Effector CD4-positive, alpha-beta T cell (primary cell): ENCODE measurements at regions not wholly inside any gene's neighbourhood (a gene's known extent, or its start where the extent isn't known, plus 50 kb on each side); places are given as distances from the start of the nearest gene placed in this dataset.

Experiments used
- DNase-seq: peaks from one replicate; pipeline ENCODE4 v3.0.0-alpha.2; 2020

DNA sequence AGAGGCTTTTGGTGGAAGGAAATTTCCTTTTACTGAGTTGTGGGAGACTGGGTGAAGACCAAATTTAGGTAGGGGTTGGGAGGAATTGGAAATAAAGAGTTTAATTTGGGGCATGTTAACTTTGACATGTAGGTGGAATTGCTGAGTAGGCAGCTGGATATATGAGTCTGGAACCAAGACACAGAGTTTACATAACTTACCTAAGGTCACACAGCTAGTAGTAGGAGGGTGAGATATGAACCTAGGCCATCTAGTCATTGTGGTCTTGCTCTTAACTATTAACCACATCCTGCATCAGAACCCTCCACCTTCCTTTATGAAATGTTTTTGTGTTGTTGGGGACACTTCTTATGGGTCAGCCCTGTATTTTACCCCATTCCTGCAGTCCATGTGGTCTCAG lies 113.1 kb downstream of the ICOS start:
- no peak for DNase-seq

DNA sequence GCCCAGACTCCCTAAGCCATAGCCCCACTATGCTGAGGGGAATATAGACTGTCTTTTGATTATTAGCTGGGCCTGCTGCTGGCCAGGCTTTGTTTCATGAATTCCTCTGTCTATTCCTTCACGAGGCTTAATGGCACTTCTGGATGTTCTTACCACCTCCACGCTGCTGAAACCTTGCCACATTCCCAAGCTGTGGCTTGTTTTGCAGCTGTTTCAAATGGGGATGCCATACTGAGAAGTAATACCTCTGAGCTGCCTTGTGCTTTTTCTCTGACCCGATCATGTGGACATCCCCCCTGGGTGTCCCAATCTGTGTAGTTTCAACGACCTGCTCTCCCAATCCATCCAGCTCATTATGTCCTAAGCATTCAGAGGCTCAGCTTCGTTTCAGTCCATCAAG lies 114.1 kb downstream of the ICOS start:
- DNase-seq, result no peak

DNA sequence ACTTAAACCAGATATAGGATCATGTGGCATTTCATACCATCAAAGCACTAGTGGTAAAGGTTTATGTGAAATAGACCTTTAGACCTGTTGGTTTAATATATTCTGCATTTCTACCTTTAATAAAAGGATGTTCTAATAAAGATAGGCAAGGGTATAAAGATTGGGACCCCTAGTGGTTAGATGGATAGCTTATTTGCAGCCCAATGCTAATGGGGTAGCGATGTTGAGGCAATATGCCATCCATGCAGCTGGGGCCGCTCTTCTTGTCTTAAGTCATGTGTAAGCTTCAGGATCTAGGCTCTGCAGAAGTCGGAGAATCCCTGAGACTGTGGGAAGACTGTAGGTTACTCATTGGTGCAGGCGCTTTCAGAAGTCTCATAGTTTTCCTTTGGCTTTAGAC lies 114.9 kb downstream of the ICOS start:
- no peak for DNase-seq

DNA sequence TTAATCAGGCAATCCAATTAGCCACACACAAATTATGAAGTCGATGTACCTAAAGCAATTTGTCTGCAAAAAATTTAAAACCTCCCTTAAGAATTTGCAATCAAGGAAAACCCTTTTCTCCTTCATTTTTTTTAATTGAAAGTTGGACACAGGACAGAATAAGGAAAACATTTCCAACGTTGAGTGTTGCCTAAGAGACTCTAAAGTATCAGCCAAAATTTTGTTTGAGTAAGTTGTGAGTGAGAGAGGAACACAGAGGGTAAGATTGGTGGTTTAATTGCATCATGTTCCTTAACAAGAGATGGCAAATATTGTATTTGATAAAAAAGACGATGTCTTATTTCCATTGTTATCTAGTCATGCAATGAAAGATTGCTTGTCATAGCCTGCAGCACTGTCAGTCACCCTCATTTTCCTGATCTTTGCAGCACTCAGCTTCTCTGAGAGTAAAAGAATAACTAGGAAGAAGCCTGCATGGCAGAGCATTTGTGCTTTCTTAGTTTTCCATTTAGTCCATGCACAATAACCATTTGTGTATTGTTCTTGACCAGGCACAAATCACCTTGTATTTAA lies 115.5 kb downstream of the ICOS start:
- no peak for DNase-seq

DNA sequence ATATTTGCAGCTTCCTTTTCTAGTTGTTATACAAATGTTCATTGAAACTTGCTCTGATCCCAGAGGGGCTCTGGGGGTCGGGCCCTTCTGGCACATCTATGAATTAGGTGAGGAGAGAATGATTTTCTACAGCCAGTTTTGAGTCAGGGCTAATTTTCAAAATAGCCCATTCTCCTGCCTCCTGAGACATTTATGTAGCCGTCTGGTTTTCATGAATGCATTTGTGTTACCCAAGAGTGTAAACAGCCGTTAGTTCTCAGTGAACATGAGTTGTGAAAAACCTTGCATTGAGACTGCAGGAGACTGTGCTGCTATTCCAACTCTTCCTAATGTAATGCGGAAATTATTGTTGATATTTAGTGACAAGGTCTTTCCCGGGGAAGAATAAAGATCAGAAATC lies 122.5 kb downstream of the ICOS start:
- no peak for DNase-seq

DNA sequence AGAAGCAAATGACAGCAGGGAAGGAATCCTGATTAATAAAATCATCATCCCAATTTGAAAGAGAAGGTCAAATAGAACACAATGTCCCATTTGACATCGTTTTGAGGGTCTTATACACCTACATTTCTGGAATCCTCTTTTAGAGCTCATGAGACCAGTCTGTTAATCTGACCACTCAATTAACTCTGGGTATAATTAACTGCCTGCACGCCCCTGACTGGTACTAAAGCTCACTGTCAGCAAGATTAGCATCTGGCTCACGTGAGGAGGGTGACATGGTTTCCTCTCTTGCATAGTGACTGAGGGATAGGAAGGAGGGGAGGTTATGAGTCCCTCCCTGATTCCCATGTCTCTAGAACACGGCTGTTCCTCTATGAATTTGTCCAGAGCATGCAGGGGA lies 124.3 kb downstream of the ICOS start:
- no peak for DNase-seq

DNA sequence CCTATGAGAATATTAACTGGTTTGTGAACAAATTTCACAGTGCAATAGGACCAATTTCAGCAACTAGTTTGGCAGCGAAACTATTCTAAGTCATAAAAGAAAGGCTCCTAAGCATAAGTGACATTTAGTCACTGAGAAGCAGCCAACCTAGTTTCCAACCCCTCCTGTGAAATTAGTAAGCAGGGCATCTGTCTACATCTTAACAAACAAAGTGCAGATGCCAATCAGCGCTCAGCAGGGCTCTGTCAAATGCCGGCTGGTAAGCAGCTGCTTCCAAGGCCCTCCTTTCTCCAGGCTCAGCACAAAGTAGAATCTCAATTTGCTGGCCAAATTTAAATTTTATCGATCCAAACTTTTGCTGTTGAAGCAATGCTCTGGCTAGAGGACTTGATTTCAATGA lies 124.7 kb downstream of the ICOS start:
- no peak for DNase-seq

DNA sequence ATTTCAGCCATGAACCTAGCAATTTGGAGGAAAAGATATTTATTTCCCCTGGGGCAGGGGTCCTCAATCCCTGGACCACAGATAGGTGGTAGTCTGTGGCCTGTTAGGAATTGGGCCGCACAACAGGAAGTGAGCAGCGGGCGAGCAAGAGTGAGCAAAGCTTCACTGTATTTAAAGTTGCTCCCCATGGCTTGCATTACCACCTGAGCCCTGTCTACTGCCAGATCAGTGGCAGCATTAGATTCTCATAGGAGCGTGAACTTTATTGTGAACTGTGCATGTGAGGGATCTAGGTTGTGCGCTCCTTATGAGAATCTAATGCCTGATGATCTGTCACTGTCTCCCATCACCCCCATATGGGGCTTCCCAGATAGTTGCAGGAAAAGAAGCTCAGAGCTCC lies 127.6 kb downstream of the ICOS start:
- DNase-seq, result no peak

DNA sequence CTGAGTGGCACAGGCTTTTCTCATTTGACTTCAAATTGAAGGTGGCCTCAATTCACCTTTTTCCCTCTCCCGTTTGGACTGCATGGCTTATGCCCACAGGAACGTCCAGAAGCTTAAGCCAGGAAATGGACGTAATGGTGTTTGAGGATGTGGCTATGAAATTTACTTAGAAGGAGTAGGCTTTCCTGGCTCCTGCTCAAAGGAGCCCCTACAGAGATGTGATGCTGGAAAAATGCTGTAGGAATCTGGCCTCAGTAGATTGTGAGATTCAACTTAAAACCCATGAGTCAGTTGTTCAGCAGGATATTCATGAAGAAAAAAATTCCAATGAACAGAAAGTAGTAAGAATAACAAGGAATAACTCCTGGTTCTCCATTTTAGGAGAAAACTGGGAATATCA lies 129.0 kb downstream of the ICOS start:
- DNase-seq, result no peak

DNA sequence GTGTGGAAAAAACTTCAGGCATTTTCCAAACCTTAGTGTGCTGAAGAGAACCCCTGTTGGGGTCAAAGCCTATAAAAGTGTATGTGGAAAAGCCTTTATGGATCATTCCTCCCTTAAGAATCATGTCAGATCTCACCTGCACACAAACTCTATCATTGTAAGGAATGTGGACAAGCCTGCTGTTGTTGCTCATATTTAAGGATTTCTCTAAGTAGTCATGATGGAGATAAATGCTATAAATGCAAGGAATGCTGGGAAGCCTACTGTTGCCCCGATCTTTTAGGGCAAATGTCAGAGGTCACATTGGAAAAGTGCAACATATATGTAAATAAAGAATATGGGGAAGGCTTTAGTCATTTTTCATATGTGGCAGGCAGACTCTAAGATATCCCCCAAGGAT lies 129.5 kb downstream of the ICOS start:
- no peak for DNase-seq

DNA sequence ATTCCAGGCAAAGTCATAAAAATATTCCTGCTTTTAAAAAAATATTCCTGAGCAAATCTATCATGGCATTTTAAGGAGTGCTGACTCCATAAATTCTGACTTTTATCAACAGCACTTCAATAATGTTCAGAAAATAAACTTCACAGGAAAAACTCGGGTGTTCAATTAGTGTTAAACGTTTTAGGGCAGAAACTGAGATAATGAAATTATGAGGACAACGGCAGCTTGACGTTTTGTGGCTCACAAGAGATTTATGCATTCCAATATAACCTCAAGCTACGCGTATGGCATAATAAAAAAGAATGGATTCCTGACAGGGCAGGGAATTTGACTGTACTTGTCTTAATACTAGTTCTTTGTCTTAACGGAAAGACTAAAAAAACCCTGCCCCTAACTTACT lies 133.2 kb downstream of the ICOS start:
- no peak for DNase-seq

DNA sequence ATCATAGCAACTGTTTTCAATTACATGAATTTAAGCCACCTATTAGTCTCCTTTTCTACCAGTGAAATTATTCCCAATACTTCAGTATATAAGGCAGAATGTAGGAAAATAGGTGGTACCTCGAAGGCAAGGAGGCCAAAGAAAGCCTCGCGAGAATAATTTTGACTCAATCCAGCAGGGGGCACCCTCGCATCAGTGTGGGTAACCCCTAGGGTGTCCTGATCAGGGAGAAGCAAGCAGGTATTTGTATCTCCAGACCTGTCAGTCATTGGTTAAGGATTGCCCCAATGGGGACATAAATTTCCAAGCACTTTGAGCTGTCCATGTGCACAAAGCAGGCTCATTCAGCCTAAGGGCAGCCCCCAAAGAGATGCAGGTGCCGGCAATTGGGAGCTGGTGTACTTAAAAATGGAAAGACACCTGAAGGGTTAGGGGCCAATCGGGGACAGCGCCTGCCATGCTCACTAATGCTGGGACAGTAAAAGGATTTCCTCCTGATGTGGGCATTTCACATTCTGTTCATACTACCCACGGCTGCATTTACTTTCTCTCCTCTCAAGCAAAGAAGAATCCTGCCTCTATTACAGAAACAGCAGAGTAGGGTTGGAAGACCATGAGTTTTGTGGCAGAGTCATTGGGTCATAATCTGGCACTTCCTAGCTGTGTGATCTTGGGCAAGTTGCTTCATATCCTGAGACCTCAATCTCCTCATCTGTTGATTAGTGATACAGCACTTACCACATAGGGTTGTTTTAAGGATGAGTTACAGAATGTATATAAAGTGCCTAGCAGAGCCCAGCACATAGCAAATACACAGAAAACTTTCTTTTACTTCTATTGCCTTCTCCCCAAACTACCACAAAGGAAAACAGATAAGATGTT lies 136.1 kb downstream of the ICOS start:
- DNase-seq, result peak; percentile 34

DNA sequence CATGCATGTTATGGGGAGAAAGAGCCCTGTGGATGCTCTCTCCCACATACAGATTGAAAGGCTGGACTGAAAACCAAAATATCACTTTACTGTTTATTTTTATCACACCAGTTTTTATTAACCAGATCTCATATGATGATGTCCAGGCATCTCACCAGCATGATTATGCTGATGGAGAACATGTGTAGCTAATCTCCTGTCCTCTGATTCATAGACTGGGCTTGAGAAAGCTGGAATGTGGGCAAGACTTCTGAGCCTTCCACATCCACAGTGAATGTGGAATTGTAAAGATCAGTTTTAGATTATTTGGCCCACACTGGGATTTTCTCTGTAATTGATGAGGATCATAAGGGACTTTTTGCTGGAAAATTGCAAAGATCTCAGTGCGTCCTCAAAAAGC lies 137.9 kb downstream of the ICOS start:
- no peak for DNase-seq

DNA sequence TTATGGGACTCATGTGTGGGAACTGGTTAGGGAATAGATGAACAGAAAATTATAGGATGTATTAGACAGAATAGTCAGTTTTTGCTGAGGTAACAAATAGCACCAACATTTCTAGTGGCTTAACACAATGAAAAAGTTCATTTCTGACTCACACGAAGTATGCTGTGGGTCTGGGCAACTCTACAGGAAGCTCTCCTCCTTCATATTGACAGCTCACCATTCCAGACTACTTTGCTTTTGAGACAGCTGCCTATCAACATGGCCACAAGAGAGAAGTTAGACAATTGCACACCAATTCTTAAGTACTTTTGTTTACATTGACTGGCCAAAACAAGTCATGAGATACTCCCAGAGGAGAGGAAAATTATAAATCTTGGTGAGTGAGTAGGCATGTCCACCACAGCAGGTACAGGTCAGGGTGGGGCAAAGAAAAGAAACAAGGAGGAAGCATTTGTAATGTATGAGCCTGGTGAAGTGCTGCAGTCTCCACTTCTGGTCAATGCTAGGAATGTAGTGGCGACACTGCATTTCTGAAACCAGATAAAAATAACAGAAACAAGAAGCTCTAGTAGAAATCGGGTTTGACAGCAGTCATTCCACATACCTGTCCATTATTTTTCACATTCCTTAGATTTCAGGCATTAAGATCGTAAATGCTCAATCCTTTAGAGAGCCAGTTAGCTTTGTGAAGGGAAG lies 141.6 kb downstream of the ICOS start:
- no peak for DNase-seq

DNA sequence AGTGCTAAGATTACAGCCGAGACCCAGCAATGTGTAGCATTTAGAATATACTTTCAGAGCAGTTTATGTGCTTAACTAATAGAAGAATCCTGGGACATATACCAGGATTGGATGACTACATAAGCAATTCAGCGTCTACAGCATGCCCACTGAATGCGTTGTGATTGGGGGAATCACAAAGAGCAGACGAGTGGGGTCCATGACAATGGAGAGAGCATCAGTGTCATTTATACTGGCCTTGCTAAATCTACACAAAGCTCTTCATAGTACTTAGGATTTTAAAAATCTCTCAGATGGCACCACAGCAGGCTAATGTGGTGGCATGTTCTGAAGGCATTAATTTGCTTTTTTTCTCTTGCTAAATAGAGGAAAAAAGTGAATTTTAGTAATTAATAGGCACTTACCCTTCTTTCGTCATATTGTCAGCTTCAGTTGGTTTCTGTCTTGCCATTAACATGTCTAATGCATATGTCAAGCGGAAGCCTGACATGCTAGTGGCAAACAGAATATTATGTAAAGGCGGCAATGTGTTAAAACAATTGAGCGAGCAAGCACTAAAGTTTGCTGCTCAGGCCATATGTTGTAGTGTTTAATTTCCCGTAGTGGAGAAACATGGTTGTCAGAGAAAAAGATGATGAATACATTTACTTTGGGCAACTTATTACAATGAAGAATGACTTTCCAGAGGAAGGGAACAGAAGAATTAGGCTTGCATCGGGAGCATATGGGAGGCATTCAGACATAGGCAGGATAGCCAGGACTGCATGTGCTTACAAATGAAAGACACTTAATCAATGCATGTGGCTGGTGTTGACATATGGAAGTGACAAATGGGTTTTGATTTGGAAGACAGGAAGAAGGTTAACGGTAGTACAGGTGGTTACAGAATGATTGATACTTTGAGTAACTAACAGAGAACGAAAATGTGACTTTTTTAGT lies 145.2 kb downstream of the ICOS start:
- DNase-seq, result no peak

DNA sequence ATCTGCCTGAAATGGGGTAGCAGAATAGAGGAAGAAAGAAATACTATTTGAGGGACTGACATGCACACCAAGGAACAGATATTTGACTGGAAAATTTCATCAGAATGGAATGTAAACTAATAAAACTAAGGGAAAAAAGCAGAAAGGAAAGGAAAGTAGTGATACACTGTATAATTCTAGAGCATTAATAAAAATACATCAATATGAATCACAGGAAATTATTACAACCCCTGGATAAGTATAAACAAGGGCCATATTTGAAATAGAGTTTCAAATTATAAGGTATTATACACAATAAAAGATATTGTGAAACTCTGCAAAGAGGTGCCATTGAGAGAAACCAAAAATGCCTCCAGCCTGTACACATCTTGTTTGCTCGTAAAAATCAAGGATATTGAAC lies 149.6 kb downstream of the ICOS start:
- no peak for DNase-seq

DNA sequence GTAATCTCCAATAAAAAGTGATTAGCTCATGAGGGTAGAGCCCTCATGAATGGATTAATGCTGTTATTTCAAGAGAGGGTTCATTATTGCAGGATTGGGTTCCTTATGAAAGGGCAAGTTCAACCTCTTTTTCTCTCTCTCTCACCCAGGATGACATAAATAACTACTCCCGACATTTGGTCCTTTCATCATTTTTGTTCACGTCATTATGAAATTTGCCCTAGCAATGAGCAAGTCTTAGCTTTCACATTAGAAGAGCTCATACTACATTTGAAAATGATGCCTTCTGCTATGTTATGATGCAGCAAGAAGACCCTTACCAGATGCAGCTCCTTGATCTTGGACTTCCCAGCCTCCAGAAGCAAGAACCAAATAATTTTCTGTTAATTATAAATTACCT lies 152.5 kb downstream of the ICOS start:
- no peak for DNase-seq

DNA sequence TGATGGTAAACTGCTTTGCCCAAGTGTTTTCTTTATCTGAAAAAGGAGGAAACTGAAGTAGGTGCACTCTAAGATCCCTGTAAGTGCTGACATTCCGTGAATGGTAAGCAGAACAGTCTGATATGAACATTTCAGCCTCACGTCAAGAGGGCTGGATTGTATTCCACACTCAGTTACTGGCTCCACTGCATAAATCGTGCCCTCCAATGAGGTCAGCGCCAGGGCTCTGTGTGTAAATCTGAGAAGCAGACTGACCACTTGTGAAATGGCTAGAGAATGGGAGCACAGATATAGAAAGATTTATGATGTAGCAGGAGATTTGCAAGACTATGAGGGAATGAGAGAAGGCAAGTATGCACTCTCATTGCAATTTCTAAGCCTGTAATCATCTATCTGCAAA lies 153.0 kb downstream of the ICOS start:
- no peak for DNase-seq

DNA sequence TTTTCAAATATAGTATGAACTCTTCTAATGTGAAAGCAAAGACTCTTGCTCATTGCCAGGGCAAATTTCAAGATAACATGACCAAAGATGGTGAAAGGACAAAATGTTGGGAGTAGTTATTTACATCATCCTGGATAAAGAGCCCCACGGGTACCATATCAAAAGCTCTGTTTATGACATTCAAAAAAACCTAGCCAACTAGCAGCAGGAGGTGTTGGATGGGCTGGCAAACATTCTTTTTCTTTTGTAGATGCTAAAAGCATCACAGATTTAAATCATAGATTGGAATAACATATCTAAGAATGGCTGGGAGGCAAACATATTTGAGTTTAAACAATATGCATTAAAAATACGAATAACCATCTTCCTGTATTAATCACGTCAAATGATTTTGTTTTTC lies 153.5 kb downstream of the ICOS start:
- no peak for DNase-seq

DNA sequence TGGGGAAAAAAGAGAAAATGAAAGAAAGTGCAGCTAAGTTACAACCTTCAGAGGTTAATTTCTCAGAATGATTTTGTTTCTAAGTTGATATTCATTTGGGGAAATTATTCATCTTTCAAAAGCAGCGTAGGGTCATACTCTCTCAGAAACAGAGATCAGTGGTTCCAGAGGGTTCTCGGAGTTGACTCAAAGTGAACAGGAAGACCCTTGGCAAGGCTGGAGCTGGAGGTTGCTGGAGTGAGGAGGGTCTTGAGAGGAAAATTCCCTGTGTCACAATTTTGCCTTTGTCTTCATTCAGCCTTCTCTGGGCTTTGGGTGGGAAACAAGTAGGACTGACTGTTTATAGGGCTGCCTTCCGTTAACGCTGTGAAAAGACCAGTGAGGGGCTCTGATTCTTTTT lies 168.2 kb downstream of the ICOS start:
- DNase-seq, result no peak

DNA sequence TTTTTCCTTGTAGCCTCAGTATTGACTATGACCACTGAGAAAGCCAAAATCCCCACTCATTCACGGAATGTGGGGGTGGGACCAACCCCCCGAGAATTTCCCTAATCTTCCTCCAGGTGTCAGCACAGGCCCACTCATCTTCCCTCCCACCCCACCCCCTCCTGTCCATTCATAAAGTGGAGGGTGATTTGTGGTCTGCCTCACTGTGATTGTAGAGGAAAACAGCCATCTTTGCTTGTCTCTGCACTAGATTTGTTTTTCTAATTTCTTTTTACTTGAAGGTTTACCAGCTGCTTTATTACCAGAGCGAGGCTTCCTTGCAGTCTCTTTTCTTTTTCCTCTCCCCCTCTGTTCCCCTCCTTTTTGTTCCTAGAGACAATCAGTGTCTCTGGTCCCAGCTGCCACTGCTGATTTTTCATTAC lies 171.8 kb downstream of the ICOS start:
- peak; percentile 23 for DNase-seq

DNA sequence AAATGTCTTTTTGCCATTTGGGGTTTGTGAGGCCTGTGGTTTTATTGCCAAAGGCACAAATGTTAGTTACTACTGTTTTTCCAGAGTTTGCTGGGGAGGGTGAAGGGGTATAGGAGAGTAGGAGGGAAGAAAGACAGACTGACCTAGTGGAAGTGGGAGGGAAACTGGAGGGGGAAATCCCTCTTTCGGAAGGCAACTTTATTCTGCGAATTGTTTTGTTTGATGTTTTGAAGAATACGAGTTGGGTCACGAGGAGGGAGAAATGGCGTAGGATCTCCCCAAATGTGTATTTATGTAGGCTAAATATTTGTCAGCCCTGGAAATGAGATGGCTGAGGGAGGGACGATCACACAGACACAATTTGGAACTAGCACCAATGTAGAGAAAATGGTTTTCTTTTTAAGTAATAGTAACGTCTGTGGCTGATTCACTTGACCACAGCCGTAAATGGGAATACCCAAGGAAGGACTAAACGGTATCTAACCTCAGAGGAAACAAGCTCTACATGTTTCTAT lies 172.3 kb downstream of the ICOS start:
- DNase-seq, result no peak

DNA sequence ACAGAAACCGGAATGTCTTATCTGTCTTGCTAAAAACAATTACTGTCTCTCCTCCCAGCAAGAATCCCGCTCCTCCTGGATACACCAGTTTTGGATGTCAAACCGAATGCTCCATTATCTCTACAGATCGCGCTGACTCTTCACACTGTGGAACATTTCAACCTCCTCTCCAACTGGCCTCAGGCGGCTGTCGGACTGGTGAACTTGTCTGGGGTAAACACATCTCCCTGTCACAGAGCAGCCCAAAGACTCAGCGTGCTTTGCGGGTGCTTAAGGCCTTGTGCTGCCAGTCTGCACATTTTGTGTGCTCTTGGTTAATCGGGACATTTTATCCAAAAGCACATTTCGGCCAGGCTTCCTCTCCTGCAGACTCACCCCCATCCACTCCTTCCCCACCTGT lies 173.1 kb downstream of the ICOS start:
- no peak for DNase-seq
